Omental fat pad (tissue), 3 donors: ENCODE measurements at regions not wholly inside any gene's neighbourhood (a gene's known extent, or its start where the extent isn't known, plus 50 kb on each side); places are given as distances from the start of the nearest gene placed in this dataset.

Experiments
- ATAC-seq: fragments of 150-250 bp; one replicate; pipeline ENCODE4 v1.9.1; 2016; ENCODE audit warnings: mild to moderate bottlenecking, moderate library complexity; ENCODE audit not compliant: low FRiP score
- DNase-seq: peaks from one replicate; pipeline ENCODE4 v3.0.0-alpha.2; 2019; ENCODE audit warnings: low spot score
- CTCF ChIP-seq, 3 donors: fragments of 450-650 bp; IDR thresholded peaks; one replicate each; pipeline ENCODE4 v1.5.1; 2016 to 2017; ENCODE audit warnings: antibody characterized with exemption in 3 of 3, mild to moderate bottlenecking in 3 of 3, moderate library complexity in 2 of 3

GRCh38 chr2:155839991-155840390 is 492.5 kb downstream of the NR4A2 start:
- no peak for TF ChIP-seq CTCF (IDR thresholded peaks at IDR 0.05)
- ATAC-seq (no peak), DNase-seq (no peak)

- DNase-seq (no peak), ATAC-seq (no peak)
- no peak for TF ChIP-seq CTCF (IDR thresholded peaks at IDR 0.05)
These were observed 493.1 kb downstream of the NR4A2 start for GRCh38 chr2:155839436-155839835.

GRCh38 chr2:155836439-155836838 is 496.1 kb downstream of the NR4A2 start:
- no peak for ATAC-seq
- TF ChIP-seq CTCF (IDR thresholded peaks at IDR 0.05) = no peak

GRCh38 chr2:155830817-155831579 is 501.5 kb downstream of the NR4A2 start:
- ATAC-seq (no peak), DNase-seq (no peak)
- no peak for TF ChIP-seq CTCF (IDR thresholded peaks at IDR 0.05)

More at GRCh38 chr2:155836439-155836838, 496.1 kb downstream of the NR4A2 start:
- no peak for DNase-seq

- no peak for DNase-seq
- no peak for ATAC-seq
- no peak for TF ChIP-seq CTCF (IDR thresholded peaks at IDR 0.05)
These were observed 502.2 kb downstream of the NR4A2 start for GRCh38 chr2:155830351-155830750.

GRCh38 chr2:155825876-155826275 is 506.6 kb downstream of the NR4A2 start:
- no peak for TF ChIP-seq CTCF (IDR thresholded peaks at IDR 0.05)
- no peak for ATAC-seq

GRCh38 chr2:155815851-155816250 is 516.7 kb downstream of the NR4A2 start:
- DNase-seq (no peak), ATAC-seq (no peak)
- no peak for TF ChIP-seq CTCF (IDR thresholded peaks at IDR 0.05)

More at GRCh38 chr2:155825876-155826275, 506.6 kb downstream of the NR4A2 start:
- no peak for DNase-seq
